Stromal cell of bone marrow (primary cell): ENCODE measurements at regions not wholly inside any gene's neighbourhood (a gene's known extent, or its start where the extent isn't known, plus 50 kb on each side); places are given as distances from the start of the nearest gene placed in this dataset.

Experiments used
- DNase-seq: peaks from one replicate; pipeline ENCODE4 v3.0.0-alpha.2; 2012; ENCODE audit warnings: low read depth

- no peak for DNase-seq
Observed at GRCh38 chr13:105349082-105349723, 1186.3 kb downstream of the EFNB2 start.

- peak; percentile 64 for DNase-seq
Observed at GRCh38 chr13:105346141-105346775, 1189.2 kb downstream of the EFNB2 start.

- DNase-seq, result no peak
Observed at GRCh38 chr13:105345730-105346129, 1189.7 kb downstream of the EFNB2 start.

- no peak for DNase-seq
Observed at GRCh38 chr13:105345131-105345530, 1190.3 kb downstream of the EFNB2 start.

GRCh38 chr13:105343134-105343806, 1192.2 kb downstream of the EFNB2 start:
- peak; percentile 19 for DNase-seq

GRCh38 chr13:105342281-105342820, 1193.1 kb downstream of the EFNB2 start:
- no peak for DNase-seq

- DNase-seq, result no peak
Observed at GRCh38 chr13:105341758-105342157, 1193.7 kb downstream of the EFNB2 start.

- DNase-seq, result no peak
Observed at GRCh38 chr13:105341256-105341655, 1194.2 kb downstream of the EFNB2 start.

GRCh38 chr13:105340061-105340606, 1195.3 kb downstream of the EFNB2 start:
- DNase-seq, result no peak

- DNase-seq, result no peak
Observed at GRCh38 chr13:105338773-105339172, 1196.7 kb downstream of the EFNB2 start.

GRCh38 chr13:105338006-105338405, 1197.5 kb downstream of the EFNB2 start:
- DNase-seq, result no peak

- DNase-seq, result no peak
Observed at GRCh38 chr13:105336706-105337576, 1198.5 kb downstream of the EFNB2 start.

- DNase-seq, result peak; percentile 28
Observed at GRCh38 chr13:105334211-105334610, 1201.3 kb downstream of the EFNB2 start.

GRCh38 chr13:105333416-105333815, 1202.0 kb downstream of the EFNB2 start:
- no peak for DNase-seq

GRCh38 chr13:105329359-105329758, 1206.1 kb downstream of the EFNB2 start:
- no peak for DNase-seq

- DNase-seq, result no peak
Observed at GRCh38 chr13:105328212-105328611, 1207.2 kb downstream of the EFNB2 start.

GRCh38 chr13:105327581-105328126, 1207.8 kb downstream of the EFNB2 start:
- DNase-seq, result no peak

GRCh38 chr13:105319875-105320274, 1215.6 kb downstream of the EFNB2 start:
- no peak for DNase-seq

- DNase-seq, result no peak
Observed at GRCh38 chr13:105316731-105317130, 1218.7 kb downstream of the EFNB2 start.

GRCh38 chr13:105312906-105313305, 1222.6 kb downstream of the EFNB2 start:
- DNase-seq, result no peak

GRCh38 chr13:105311094-105311493, 1224.4 kb downstream of the EFNB2 start:
- DNase-seq, result no peak
